Activated T-helper 2 cell treated with anti-CD3 and anti-CD28 coated beads, Interferon-gamma antibody, Interleukin-2, Interleukin-4, amounts not matched to agents 10 μg/mL and 5 μg/mL and 100 μg/mL, durations not matched to agents 14 hours and 24 hours and 36 hours (primary cell): ENCODE measurements at regions not wholly inside any gene's neighbourhood (a gene's known extent, or its start where the extent isn't known, plus 50 kb on each side); places are given as distances from the start of the nearest gene placed in this dataset.

Experiments
- DNase-seq: peaks from one replicate; pipeline ENCODE4 v3.0.0; 2021; ENCODE audit warnings: low spot score
- H3K27ac Mint-ChIP-seq: one replicate; pipeline ENCODE4 v1.8.0; 2021; ENCODE audit warnings: mixed read lengths
- H3K27me3 Mint-ChIP-seq: one replicate; pipeline ENCODE4 v1.8.0; 2021; ENCODE audit warnings: low read depth, mixed read lengths
- H3K36me3 Mint-ChIP-seq: one replicate; pipeline ENCODE4 v1.8.0; 2021; ENCODE audit warnings: low read depth, mixed read lengths
- H3K4me1 Mint-ChIP-seq: one replicate; pipeline ENCODE4 v1.8.0; 2021; ENCODE audit warnings: low read depth, mixed read lengths
- H3K4me3 Mint-ChIP-seq: one replicate; pipeline ENCODE4 v1.8.0; 2021; ENCODE audit warnings: low read depth, mild to moderate bottlenecking, moderate library complexity, mixed read lengths
- H3K9me3 Mint-ChIP-seq: one replicate; pipeline ENCODE4 v1.8.0; 2021; ENCODE audit warnings: mixed read lengths
- intact Hi-C: fragments of 100-400 bp; cut with micrococcal nuclease; formaldehyde crosslinking; loops from one replicate; pipeline ENCODE4 v1.15.1; 2023

GRCh38 chrX:80237072-80237471, 183.2 kb upstream of the TENT5D start:
- H3K9me3 Mint-ChIP-seq: no peaks in the 10 kb centered on the region
- no peak overlapping the region for H3K4me3 Mint-ChIP-seq
- intact Hi-C loops: no loop called here
- no peaks in the 10 kb centered on the region for H3K36me3 Mint-ChIP-seq
- DNase-seq: no peak
- H3K27me3 Mint-ChIP-seq: no peaks in the 10 kb centered on the region
- H3K27ac Mint-ChIP-seq: no peak overlapping the region
- H3K4me1 Mint-ChIP-seq: no peaks in the 10 kb centered on the region

DNA sequence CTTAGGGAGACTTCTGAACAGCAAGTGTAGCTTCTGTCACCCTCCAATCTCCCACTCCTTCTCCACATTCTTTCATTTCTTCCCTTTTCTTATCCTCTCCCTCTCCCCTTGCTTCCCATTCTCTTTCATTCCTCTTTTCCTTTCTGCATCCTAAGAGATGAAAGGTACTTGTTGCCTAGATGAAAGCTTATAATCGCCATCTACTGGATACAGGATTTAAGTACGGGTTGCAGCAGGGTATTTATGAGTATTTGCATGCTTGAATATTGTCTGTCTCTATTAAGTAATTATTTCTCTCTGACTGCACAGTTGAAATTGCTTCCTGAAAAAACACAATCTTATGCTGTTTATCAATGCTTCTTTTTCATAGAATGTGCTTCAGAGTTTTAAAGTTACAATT, 174.0 kb upstream of the TENT5D start:
- no peaks in the 10 kb centered on the region for H3K27me3 Mint-ChIP-seq
- H3K4me3 Mint-ChIP-seq: no peak overlapping the region
- no peaks in the 10 kb centered on the region for H3K36me3 Mint-ChIP-seq
- intact Hi-C loops: no loop called here
- H3K9me3 Mint-ChIP-seq: no peaks in the 10 kb centered on the region
- no peak for DNase-seq
- no peak overlapping the region for H3K27ac Mint-ChIP-seq
- no peaks in the 10 kb centered on the region for H3K4me1 Mint-ChIP-seq

- Mint-ChIP-seq H3K27ac (no peak overlapping the region), H3K4me3 (no peak overlapping the region), H3K36me3 (no peaks in the 10 kb centered on the region), H3K9me3 (no peaks in the 10 kb centered on the region), H3K27me3 (no peaks in the 10 kb centered on the region), H3K4me1 (no peaks in the 10 kb centered on the region)
- intact Hi-C loops: no loop called here
- DNase-seq: no peak
Observed at GRCh38 chrX:80266287-80266686, 154.0 kb upstream of the TENT5D start.

DNA sequence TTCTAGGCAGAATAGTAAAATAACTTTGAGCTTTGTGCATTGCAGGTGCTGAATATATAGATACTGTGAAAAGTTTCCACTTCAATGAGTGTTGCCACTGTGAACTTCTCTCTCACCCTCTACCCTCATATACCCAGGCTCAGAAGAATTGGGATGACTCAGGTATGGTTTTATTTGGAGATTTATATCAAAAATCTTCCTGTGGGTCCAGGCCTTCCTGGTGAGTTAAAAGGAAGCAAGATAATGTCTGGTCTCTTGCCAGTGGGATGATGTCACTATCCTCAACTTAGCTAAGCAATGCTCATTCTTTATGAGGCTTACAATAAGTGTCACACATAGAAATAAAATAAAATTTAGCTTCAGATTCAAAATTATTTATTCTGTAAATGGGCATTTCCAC, 153.3 kb upstream of the TENT5D start:
- H3K4me3 Mint-ChIP-seq: no peak overlapping the region
- H3K9me3 Mint-ChIP-seq: no peaks in the 10 kb centered on the region
- no peaks in the 10 kb centered on the region for H3K4me1 Mint-ChIP-seq
- no peaks in the 10 kb centered on the region for H3K27me3 Mint-ChIP-seq
- DNase-seq: no peak
- no peaks in the 10 kb centered on the region for H3K36me3 Mint-ChIP-seq
- intact Hi-C loops: no loop called here
- H3K27ac Mint-ChIP-seq: no peak overlapping the region

- Mint-ChIP-seq H3K4me1 (no peaks in the 10 kb centered on the region), H3K27ac (no peak overlapping the region), H3K9me3 (no peaks in the 10 kb centered on the region), H3K4me3 (no peak overlapping the region), H3K27me3 (no peaks in the 10 kb centered on the region), H3K36me3 (no peaks in the 10 kb centered on the region)
- intact Hi-C loops: no loop called here
- no peak for DNase-seq
Observed at GRCh38 chrX:80267790-80268189, 152.5 kb upstream of the TENT5D start.

GRCh38 chrX:80282535-80282934, 137.7 kb upstream of the TENT5D start:
- DNase-seq: no peak
- intact Hi-C loops: no loop called here
- Mint-ChIP-seq H3K9me3 (no peaks in the 10 kb centered on the region), H3K27me3 (no peaks in the 10 kb centered on the region), H3K27ac (no peak overlapping the region), H3K4me1 (no peaks in the 10 kb centered on the region), H3K36me3 (no peaks in the 10 kb centered on the region), H3K4me3 (no peak overlapping the region)

- no peak overlapping the region for H3K4me3 Mint-ChIP-seq
- no peaks in the 10 kb centered on the region for H3K36me3 Mint-ChIP-seq
- no peaks in the 10 kb centered on the region for H3K27me3 Mint-ChIP-seq
- no peak for DNase-seq
- intact Hi-C loops: no loop called here
- no peaks in the 10 kb centered on the region for H3K4me1 Mint-ChIP-seq
- no peaks in the 10 kb centered on the region for H3K9me3 Mint-ChIP-seq
- H3K27ac Mint-ChIP-seq: no peak overlapping the region
Observed at GRCh38 chrX:80285131-80285773, 135.0 kb upstream of the TENT5D start.

DNA sequence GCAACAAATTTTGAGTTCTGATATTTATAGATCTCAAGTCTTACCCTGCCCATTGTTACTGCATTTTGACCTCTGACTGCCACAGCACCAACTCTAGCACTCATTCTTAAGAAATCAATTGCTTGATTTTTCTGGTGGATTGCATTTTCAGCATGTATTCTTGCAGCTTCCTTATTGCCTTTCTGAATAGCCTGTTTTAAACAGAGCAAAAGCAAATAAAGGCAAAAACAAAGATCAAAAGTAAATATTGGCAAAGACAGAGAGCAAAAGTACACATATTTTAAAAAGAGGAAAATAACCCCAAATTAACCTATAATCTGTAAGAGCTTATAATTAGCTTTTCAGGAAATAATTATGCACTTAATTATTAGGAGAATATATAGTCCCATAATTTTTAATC, 129.4 kb upstream of the TENT5D start:
- Mint-ChIP-seq H3K9me3 (peaks cover 9% of the 10 kb centered on the region), H3K27ac (no peak overlapping the region), H3K4me1 (no peaks in the 10 kb centered on the region), H3K36me3 (no peaks in the 10 kb centered on the region), H3K27me3 (no peaks in the 10 kb centered on the region), H3K4me3 (no peak overlapping the region)
- intact Hi-C loops: no loop called here
- DNase-seq: no peak

- Mint-ChIP-seq H3K36me3 (no peaks in the 10 kb centered on the region), H3K27ac (no peak overlapping the region), H3K4me3 (no peak overlapping the region), H3K9me3 (peaks cover 9% of the 10 kb centered on the region), H3K4me1 (no peaks in the 10 kb centered on the region), H3K27me3 (no peaks in the 10 kb centered on the region)
- intact Hi-C loops: no loop called here
- no peak for DNase-seq
Observed at GRCh38 chrX:80293354-80293753, 126.9 kb upstream of the TENT5D start.

DNA sequence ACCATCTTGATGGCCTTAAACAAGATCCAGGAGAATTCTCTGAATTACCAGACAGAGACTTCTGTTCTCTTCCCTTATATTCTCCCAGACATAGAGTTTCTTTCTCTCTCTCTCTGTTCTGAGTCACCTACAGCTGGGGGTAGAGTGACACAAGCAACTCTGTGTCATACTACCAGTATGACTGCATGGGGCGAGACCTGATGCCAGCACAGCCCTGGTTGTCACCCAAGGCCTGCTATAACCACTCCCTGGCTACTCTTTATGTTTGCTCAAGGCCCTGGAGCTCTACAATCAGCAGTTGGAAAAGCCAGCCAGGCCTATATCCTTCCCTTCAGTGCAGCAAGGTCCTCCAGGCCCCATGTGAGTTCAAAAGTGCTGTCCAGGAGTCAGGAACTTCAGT, 114.2 kb upstream of the TENT5D start:
- H3K9me3 Mint-ChIP-seq: no peaks in the 10 kb centered on the region
- intact Hi-C loops: no loop called here
- H3K4me1 Mint-ChIP-seq: no peaks in the 10 kb centered on the region
- no peak for DNase-seq
- H3K36me3 Mint-ChIP-seq: no peaks in the 10 kb centered on the region
- H3K27me3 Mint-ChIP-seq: no peaks in the 10 kb centered on the region
- H3K27ac Mint-ChIP-seq: no peak overlapping the region
- H3K4me3 Mint-ChIP-seq: no peak overlapping the region

GRCh38 chrX:80312448-80312847, 107.8 kb upstream of the TENT5D start:
- no peaks in the 10 kb centered on the region for H3K36me3 Mint-ChIP-seq
- H3K4me1 Mint-ChIP-seq: no peaks in the 10 kb centered on the region
- no peaks in the 10 kb centered on the region for H3K9me3 Mint-ChIP-seq
- DNase-seq: no peak
- intact Hi-C loops: no loop called here
- H3K4me3 Mint-ChIP-seq: no peak overlapping the region
- no peaks in the 10 kb centered on the region for H3K27me3 Mint-ChIP-seq
- H3K27ac Mint-ChIP-seq: no peak overlapping the region

DNA sequence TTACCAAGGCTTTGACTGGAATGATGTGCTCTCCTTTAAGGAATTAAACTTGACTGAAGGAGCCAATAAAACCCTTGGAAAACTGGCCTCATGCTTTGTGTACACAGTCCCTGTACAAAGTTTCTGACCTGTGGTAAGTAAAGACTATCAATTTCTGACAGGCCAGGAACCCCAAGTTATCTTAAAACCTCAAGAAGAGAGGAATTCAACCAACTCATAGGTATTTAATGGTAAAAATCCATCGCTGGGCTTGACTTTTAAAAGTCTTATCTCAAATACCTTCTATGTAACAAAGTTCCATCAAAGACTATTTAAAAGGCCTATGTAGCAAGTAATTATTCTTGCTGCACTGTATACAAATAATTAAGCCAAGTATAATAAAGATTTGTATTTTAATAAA, 103.7 kb upstream of the TENT5D start:
- DNase-seq: no peak
- no peak overlapping the region for H3K4me3 Mint-ChIP-seq
- H3K4me1 Mint-ChIP-seq: no peaks in the 10 kb centered on the region
- peaks cover 5% of the 10 kb centered on the region for H3K9me3 Mint-ChIP-seq
- H3K27ac Mint-ChIP-seq: no peak overlapping the region
- no peaks in the 10 kb centered on the region for H3K36me3 Mint-ChIP-seq
- intact Hi-C loops: no loop called here
- H3K27me3 Mint-ChIP-seq: no peaks in the 10 kb centered on the region

- no peak overlapping the region for H3K4me3 Mint-ChIP-seq
- H3K9me3 Mint-ChIP-seq: peaks cover 12% of the 10 kb centered on the region
- intact Hi-C loops: no loop called here
- no peaks in the 10 kb centered on the region for H3K36me3 Mint-ChIP-seq
- H3K27me3 Mint-ChIP-seq: no peaks in the 10 kb centered on the region
- no peak overlapping the region for H3K27ac Mint-ChIP-seq
- no peak for DNase-seq
- H3K4me1 Mint-ChIP-seq: no peaks in the 10 kb centered on the region
Observed at GRCh38 chrX:80317646-80318045, 102.6 kb upstream of the TENT5D start.

- no peak overlapping the region for H3K4me3 Mint-ChIP-seq
- H3K9me3 Mint-ChIP-seq: no peaks in the 10 kb centered on the region
- H3K27me3 Mint-ChIP-seq: no peaks in the 10 kb centered on the region
- H3K4me1 Mint-ChIP-seq: no peaks in the 10 kb centered on the region
- no peaks in the 10 kb centered on the region for H3K36me3 Mint-ChIP-seq
- no peak overlapping the region for H3K27ac Mint-ChIP-seq
- intact Hi-C loops: no loop called here
- DNase-seq: no peak
Observed at GRCh38 chrX:80331285-80331684, 89.0 kb upstream of the TENT5D start.
